ENCODE measurements at regions not wholly inside any gene's neighbourhood (a gene's known extent, or its start where the extent isn't known, plus 50 kb on each side); places are given as distances from the start of the nearest gene placed in this dataset.
A peak's percentile ranks its signal among the peaks of the same experiment; 100 is the strongest.

- Mint-ChIP-seq H3K27ac (no peak overlapping the region), H3K9me3 (no peaks in the 10 kb centered on the region), H3K27me3 (no peaks in the 10 kb centered on the region), H3K4me3 (no peak overlapping the region), H3K4me1 (no peaks in the 10 kb centered on the region)
- DNase-seq (no peak), ATAC-seq (no peak)
Observed at GRCh38 chr14:31968107-31968810, 108.8 kb upstream of the ARHGAP5 start.

- Mint-ChIP-seq H3K4me1 (no peaks in the 10 kb centered on the region), H3K9me3 (peaks cover 0 to 3% of the 10 kb centered on the region in 2 donors), H3K4me3 (no peak overlapping the region), H3K27me3 (no peaks in the 10 kb centered on the region), H3K27ac (no peak overlapping the region)
- ATAC-seq (no peak), DNase-seq (no peak)
Observed at GRCh38 chr14:31968956-31969698, 108.0 kb upstream of the ARHGAP5 start.

- H3K9me3 Mint-ChIP-seq = peaks cover 0 to 10% of the 10 kb centered on the region in 2 donors
- H3K27me3 Mint-ChIP-seq = no peaks in the 10 kb centered on the region
- no peaks in the 10 kb centered on the region for H3K4me1 Mint-ChIP-seq
- no peak overlapping the region for H3K4me3 Mint-ChIP-seq
- DNase-seq (no peak), ATAC-seq (no peak)
- no peak overlapping the region for H3K27ac Mint-ChIP-seq
Observed at GRCh38 chr14:31969699-31970240, 107.3 kb upstream of the ARHGAP5 start.

- H3K27me3 Mint-ChIP-seq = no peaks in the 10 kb centered on the region
- H3K27ac Mint-ChIP-seq = no peak overlapping the region
- ATAC-seq (no peak), DNase-seq (no peak)
- no peaks in the 10 kb centered on the region for H3K4me1 Mint-ChIP-seq
- H3K9me3 Mint-ChIP-seq = peaks cover 0 to 14% of the 10 kb centered on the region in 2 donors
- H3K4me3 Mint-ChIP-seq = no peak overlapping the region
Observed at GRCh38 chr14:31970744-31971143, 106.4 kb upstream of the ARHGAP5 start.

- H3K9me3 Mint-ChIP-seq = peaks cover 0 to 14% of the 10 kb centered on the region in 2 donors
- no peaks in the 10 kb centered on the region for H3K4me1 Mint-ChIP-seq
- ATAC-seq (no peak), DNase-seq (no peak)
- no peaks in the 10 kb centered on the region for H3K27me3 Mint-ChIP-seq
- H3K27ac Mint-ChIP-seq = no peak overlapping the region
- H3K4me3 Mint-ChIP-seq = no peak overlapping the region
Observed at GRCh38 chr14:31971612-31972011, 105.5 kb upstream of the ARHGAP5 start.

- ATAC-seq = no peak
- Mint-ChIP-seq H3K9me3 (peaks cover 11 to 29% of the 10 kb centered on the region in 2 donors), H3K27me3 (no peaks in the 10 kb centered on the region), H3K27ac (no peak overlapping the region), H3K4me1 (no peaks in the 10 kb centered on the region), H3K4me3 (no peak overlapping the region)
- no peak for DNase-seq
Observed at GRCh38 chr14:31977001-31977556, 100.0 kb upstream of the ARHGAP5 start.

GRCh38 chr14:31978423-31978822 is 98.7 kb upstream of the ARHGAP5 start:
- H3K9me3 Mint-ChIP-seq = peaks cover 22 to 41% of the 10 kb centered on the region in 2 donors
- H3K4me3 Mint-ChIP-seq = no peak overlapping the region
- ATAC-seq (no peak), DNase-seq (no peak)
- no peak overlapping the region for H3K27ac Mint-ChIP-seq
- H3K4me1 Mint-ChIP-seq = no peaks in the 10 kb centered on the region
- no peaks in the 10 kb centered on the region for H3K27me3 Mint-ChIP-seq

GRCh38 chr14:31982642-31983041 is 94.5 kb upstream of the ARHGAP5 start:
- Mint-ChIP-seq H3K27ac (peak overlapping the region in 1 of 2 donors; percentile 27), H3K4me1 (no peaks in the 10 kb centered on the region), H3K4me3 (no peak overlapping the region), H3K27me3 (peaks cover 9% of the 10 kb centered on the region), H3K9me3 (peaks cover 32 to 42% of the 10 kb centered on the region in 2 donors)
- ATAC-seq (no peak), DNase-seq (no peak)

- H3K27me3 Mint-ChIP-seq = peaks cover 9% of the 10 kb centered on the region
- no peak for ATAC-seq
- H3K27ac Mint-ChIP-seq = no peak overlapping the region
- H3K4me1 Mint-ChIP-seq = no peaks in the 10 kb centered on the region
- no peak overlapping the region for H3K4me3 Mint-ChIP-seq
- peaks cover 26 to 34% of the 10 kb centered on the region in 2 donors for H3K9me3 Mint-ChIP-seq
- no peak for DNase-seq
Observed at GRCh38 chr14:31986405-31986804, 90.7 kb upstream of the ARHGAP5 start.

- no peak overlapping the region for H3K4me3 Mint-ChIP-seq
- H3K9me3 Mint-ChIP-seq = peaks cover 15 to 21% of the 10 kb centered on the region in 2 donors
- ATAC-seq (no peak), DNase-seq (no peak)
- H3K4me1 Mint-ChIP-seq = no peaks in the 10 kb centered on the region
- H3K27ac Mint-ChIP-seq = no peak overlapping the region
- H3K27me3 Mint-ChIP-seq = peaks cover 16% of the 10 kb centered on the region
Observed at GRCh38 chr14:31987721-31988120, 89.4 kb upstream of the ARHGAP5 start.

GRCh38 chr14:31988244-31988643 is 88.9 kb upstream of the ARHGAP5 start:
- DNase-seq = no peak
- no peak overlapping the region for H3K4me3 Mint-ChIP-seq
- ATAC-seq = no peak
- H3K9me3 Mint-ChIP-seq = peaks cover 10 to 15% of the 10 kb centered on the region in 2 donors
- peaks cover 18% of the 10 kb centered on the region for H3K27me3 Mint-ChIP-seq
- no peaks in the 10 kb centered on the region for H3K4me1 Mint-ChIP-seq
- no peak overlapping the region for H3K27ac Mint-ChIP-seq

GRCh38 chr14:31990183-31990857 is 86.8 kb upstream of the ARHGAP5 start:
- no peaks in the 10 kb centered on the region for H3K4me1 Mint-ChIP-seq
- H3K27ac Mint-ChIP-seq = no peak overlapping the region
- ATAC-seq = no peak
- H3K27me3 Mint-ChIP-seq = peaks cover 18% of the 10 kb centered on the region
- H3K4me3 Mint-ChIP-seq = no peak overlapping the region
- DNase-seq = no peak
- peaks cover 10 to 14% of the 10 kb centered on the region in 2 donors for H3K9me3 Mint-ChIP-seq

- Mint-ChIP-seq H3K27ac (no peak overlapping the region), H3K4me1 (no peaks in the 10 kb centered on the region), H3K27me3 (peaks cover 18% of the 10 kb centered on the region), H3K9me3 (peaks cover 10 to 12% of the 10 kb centered on the region in 2 donors), H3K4me3 (no peak overlapping the region)
- no peak for ATAC-seq
- no peak for DNase-seq
Observed at GRCh38 chr14:31990926-31991572, 86.1 kb upstream of the ARHGAP5 start.

GRCh38 chr14:31992011-31992447 is 85.1 kb upstream of the ARHGAP5 start:
- Mint-ChIP-seq H3K27me3 (peaks cover 12% of the 10 kb centered on the region), H3K4me1 (no peaks in the 10 kb centered on the region), H3K27ac (no peak overlapping the region), H3K9me3 (peaks cover 0 to 2% of the 10 kb centered on the region in 2 donors), H3K4me3 (no peak overlapping the region)
- DNase-seq (no peak), ATAC-seq (no peak)

- ATAC-seq (no peak), DNase-seq (no peak)
- no peaks in the 10 kb centered on the region for H3K9me3 Mint-ChIP-seq
- peaks cover 9% of the 10 kb centered on the region for H3K27me3 Mint-ChIP-seq
- peak overlapping the region in 1 of 2 donors; percentile 15 for H3K27ac Mint-ChIP-seq
- H3K4me3 Mint-ChIP-seq = no peak overlapping the region
- H3K4me1 Mint-ChIP-seq = no peaks in the 10 kb centered on the region
Observed at GRCh38 chr14:31993521-31993951, 83.6 kb upstream of the ARHGAP5 start.

Data from stimulated activated naive CD8-positive, alpha-beta T cell treated with anti-CD3 and anti-CD28 coated beads, Interleukin-15, amount 100 ng/mL, for 72 hours (primary cell).